GM18951 (cell line): ENCODE measurements at regions not wholly inside any gene's neighbourhood (a gene's known extent, or its start where the extent isn't known, plus 50 kb on each side); places are given as distances from the start of the nearest gene placed in this dataset.

ENCODE experiments used
- POLR2A ChIP-seq: IDR thresholded peaks from 4 replicates; pipeline ENCODE4 v1.6.1; 2011; ENCODE audit warnings: mild to moderate bottlenecking; ENCODE audit not compliant: insufficient read length, insufficient read depth; ENCODE audit errors: extremely low read depth
- in situ Hi-C: fragments of 300-500 bp; cut with MboI; formaldehyde crosslinking; loops from one replicate; pipeline ENCODE4 v1.12.0; 2022; ENCODE audit warnings: low sequenced_read_pairs, mixed read lengths, inconsistent platforms; ENCODE audit not compliant: unreplicated experiment

GRCh38 chr2:16039055-16039454 lies 98.7 kb downstream of the MYCN start:
- in situ Hi-C loops, result no loop called here
- TF ChIP-seq POLR2A, result no peak

GRCh38 chr2:16038621-16039020 lies 98.3 kb downstream of the MYCN start:
- no peak for TF ChIP-seq POLR2A
- in situ Hi-C loops, result no loop called here

- in situ Hi-C loops, result no loop called here
These were observed 97.6 kb downstream of the MYCN start for GRCh38 chr2:16037808-16038457.

GRCh38 chr2:16036951-16037350 lies 96.6 kb downstream of the MYCN start:
- in situ Hi-C loops, result no loop called here
- TF ChIP-seq POLR2A, result no peak

More at GRCh38 chr2:16037808-16038457, 97.6 kb downstream of the MYCN start:
- no peak for TF ChIP-seq POLR2A

- TF ChIP-seq POLR2A, result no peak
- in situ Hi-C loops, result no loop called here
These were observed 95.7 kb downstream of the MYCN start for GRCh38 chr2:16035747-16036745.

- TF ChIP-seq POLR2A, result no peak
- in situ Hi-C loops, result no loop called here
These were observed 94.8 kb downstream of the MYCN start for GRCh38 chr2:16034975-16035746.

GRCh38 chr2:16034151-16034974 lies 94.0 kb downstream of the MYCN start:
- in situ Hi-C loops, result no loop called here
- no peak for TF ChIP-seq POLR2A

GRCh38 chr2:16033032-16033293 lies 92.6 kb downstream of the MYCN start:
- in situ Hi-C loops, result no loop called here
- TF ChIP-seq POLR2A, result no peak

- no peak for TF ChIP-seq POLR2A
- in situ Hi-C loops, result no loop called here
These were observed 92.1 kb downstream of the MYCN start for GRCh38 chr2:16032282-16033031.

GRCh38 chr2:16031848-16032159 lies 91.5 kb downstream of the MYCN start:
- in situ Hi-C loops, result no loop called here
- no peak for TF ChIP-seq POLR2A

GRCh38 chr2:16031058-16031847 lies 90.9 kb downstream of the MYCN start:
- no peak for TF ChIP-seq POLR2A
- in situ Hi-C loops, result no loop called here

GRCh38 chr2:16030206-16031057 lies 90.1 kb downstream of the MYCN start:
- no peak for TF ChIP-seq POLR2A
- in situ Hi-C loops, result no loop called here
